Keratinocyte (primary cell): ENCODE measurements at regions not wholly inside any gene's neighbourhood (a gene's known extent, or its start where the extent isn't known, plus 50 kb on each side); places are given as distances from the start of the nearest gene placed in this dataset.
A peak's percentile ranks its signal among the peaks of the same experiment; 100 is the strongest.

Source experiments
- DNase-seq: peaks from one replicate; pipeline ENCODE4 v3.0.0-alpha.2; 2011; ENCODE audit warnings: low read depth, missing footprints, low spot score
- FAIRE-seq: peaks from 2 replicates; lab custom pipeline; 2011; peaks lifted over from hg19 to GRCh38; lab: Jason Lieb, UNC
- H2AFZ ChIP-seq: 2 replicates; pipeline ENCODE4 v1.6.0; 2012; ENCODE audit warnings: low read length, control low read depth, inconsistent platforms; ENCODE audit not compliant: control insufficient read depth
- H3K27ac ChIP-seq: 2 replicates; pipeline ENCODE4 v1.5.1; 2011; ENCODE audit warnings: low read length; ENCODE audit not compliant: control insufficient read depth, insufficient read depth
- H3K27me3 ChIP-seq: 3 replicates; pipeline ENCODE4 v1.6.0; 2011; ENCODE audit warnings: low read length; ENCODE audit not compliant: control insufficient read depth, insufficient read depth; ENCODE audit errors: extremely low read depth
- H3K36me3 ChIP-seq, 2 experiments: 2 replicates in 1 of 2; 3 replicates in 1 of 2; pipeline ENCODE4 v1.5.1; 2011; ENCODE audit warnings: low read length in 2 of 2, mild to moderate bottlenecking in 1 of 2; ENCODE audit not compliant: control insufficient read depth in 2 of 2, insufficient read depth in 2 of 2; ENCODE audit errors: extremely low read depth in 1 of 2
- H3K4me1 ChIP-seq: 3 replicates; pipeline ENCODE4 v1.5.1; 2011; ENCODE audit warnings: low read length; ENCODE audit not compliant: control insufficient read depth, insufficient read depth; ENCODE audit errors: extremely low read depth
- H3K4me2 ChIP-seq: 3 replicates; pipeline ENCODE4 v1.6.0; 2011; ENCODE audit warnings: low read depth, low read length; ENCODE audit not compliant: control insufficient read depth, insufficient read depth; ENCODE audit errors: extremely low read depth
- H3K4me3 ChIP-seq, 3 experiments: fragments of 200-600 bp in 1 of 3; sonication (generic) in 1 of 3; 2 replicates in 2 of 3; 3 replicates in 1 of 3; pipeline ENCODE4 v1.5.1; 2011 to 2016; ENCODE audit warnings: low read length in 3 of 3, mild to moderate bottlenecking in 3 of 3, control low read depth in 2 of 3, inconsistent platforms in 1 of 3, low read depth in 1 of 3, mixed read lengths in 1 of 3, mixed run types in 1 of 3, moderate library complexity in 1 of 3; ENCODE audit not compliant: control insufficient read depth in 2 of 3, insufficient read depth in 2 of 3; ENCODE audit errors: extremely low read depth in 1 of 3
- H3K79me2 ChIP-seq: 2 replicates; pipeline ENCODE4 v1.6.0; 2012; ENCODE audit warnings: low read length; ENCODE audit not compliant: control insufficient read depth, insufficient read depth
- H3K9ac ChIP-seq: 3 replicates; pipeline ENCODE4 v1.6.0; 2011; ENCODE audit warnings: low read length; ENCODE audit not compliant: control insufficient read depth, insufficient read depth; ENCODE audit errors: extremely low read depth
- H3K9me1 ChIP-seq: 3 replicates; pipeline ENCODE4 v1.6.0; 2011; ENCODE audit warnings: low read length; ENCODE audit not compliant: control insufficient read depth, insufficient read depth; ENCODE audit errors: extremely low read depth
- H3K9me3 ChIP-seq: 2 replicates; pipeline ENCODE4 v1.5.1; 2012; ENCODE audit warnings: low read depth, low read length; ENCODE audit not compliant: control insufficient read depth
- H4K20me1 ChIP-seq: 3 replicates; pipeline ENCODE4 v1.6.0; 2011; ENCODE audit warnings: low read length; ENCODE audit not compliant: control insufficient read depth, insufficient read depth; ENCODE audit errors: extremely low read depth
- CTCF ChIP-seq, 3 experiments: IDR thresholded peaks in 1 of 3; conservative IDR thresholded peaks in 1 of 3; optimal IDR thresholded peaks in 1 of 3; 2 replicates in 2 of 3; 3 replicates in 1 of 3; pipeline versions ENCODE3 to v1.5.1; 2011; ENCODE audit warnings: low read length in 3 of 3, mild to moderate bottlenecking in 3 of 3, moderate library complexity in 2 of 3, control low read depth in 1 of 3, inconsistent platforms in 1 of 3; ENCODE audit not compliant: insufficient read depth in 2 of 3; ENCODE audit errors: extremely low read depth in 1 of 3
- EZH2 ChIP-seq: IDR thresholded peaks from one replicate; pipeline ENCODE4 v1.6.1; 2012; ENCODE audit warnings: inconsistent platforms, mild to moderate bottlenecking, low read length, moderate library complexity
- dilution Hi-C: fragments of 300-500 bp; cut with MboI; formaldehyde crosslinking; loops from one replicate; pipeline ENCODE4 v1.7.0; 2020; ENCODE audit warnings: low sequenced_read_pairs; ENCODE audit not compliant: extremely low pct_ligation_motif_present

DNA sequence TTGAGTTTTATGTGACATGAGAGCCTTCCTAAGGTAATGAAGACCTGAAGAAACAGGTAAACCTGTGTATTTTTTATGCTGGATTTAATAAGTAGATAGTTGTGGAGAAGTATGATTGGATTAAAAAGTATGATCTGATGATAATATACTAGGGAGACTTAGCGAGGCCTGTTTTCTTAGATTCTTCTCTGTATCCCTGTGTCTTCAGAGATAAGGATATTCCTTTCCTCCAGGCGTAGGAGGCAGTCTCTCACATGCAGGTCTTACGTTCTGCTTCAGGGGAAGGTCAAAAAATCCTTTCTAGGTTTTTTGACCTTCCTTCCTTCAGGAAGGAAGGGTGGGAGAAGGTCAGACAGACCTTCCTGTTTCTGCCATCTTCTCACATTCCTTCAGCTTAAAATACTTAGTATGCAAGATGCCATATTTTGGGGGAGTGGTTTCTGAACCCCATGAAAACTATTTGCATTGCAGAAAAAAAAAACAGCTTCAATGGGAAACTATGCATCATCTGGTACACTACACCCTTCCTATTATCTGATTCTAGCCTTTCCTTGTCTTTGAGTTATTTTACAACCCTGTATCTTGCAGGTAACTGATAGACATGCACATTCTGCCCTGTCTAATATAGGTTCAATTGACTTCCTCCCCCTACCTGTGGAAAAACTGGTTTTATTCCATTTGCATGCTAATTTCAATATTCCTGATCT lies 57.3 kb upstream of the ZNF608 start:
- H4K20me1 ChIP-seq = no peaks in the 10 kb centered on the region
- H3K4me3 ChIP-seq = no peak overlapping the region
- no peaks in the 10 kb centered on the region for H3K79me2 ChIP-seq
- H3K36me3 ChIP-seq = no peaks in the 10 kb centered on the region
- no peaks in the 10 kb centered on the region for H3K27me3 ChIP-seq
- H3K27ac ChIP-seq = no peak overlapping the region
- TF ChIP-seq CTCF (optimal IDR thresholded peaks at IDR 0.05 in 1 of 3, IDR thresholded peaks at IDR 0.05 in 1 of 3, conservative IDR thresholded peaks at IDR 0.05 in 1 of 3; ENCODE audit: extremely low read depth in 1 of 3, insufficient read depth in 2 of 3, low read length in 3 of 3) (no peak), EZH2 (no peak)
- no peak for DNase-seq
- H2AFZ ChIP-seq = no peak overlapping the region
- no peak for FAIRE-seq
- no peak overlapping the region for H3K4me2 ChIP-seq
- dilution Hi-C loops = no loop called here
- no peaks in the 10 kb centered on the region for H3K9me1 ChIP-seq
- H3K4me1 ChIP-seq = peaks cover 11% of the 10 kb centered on the region
- H3K9ac ChIP-seq = no peak overlapping the region
- no peaks in the 10 kb centered on the region for H3K9me3 ChIP-seq

GRCh38 chr5:124806026-124806372 lies 59.6 kb upstream of the ZNF608 start:
- FAIRE-seq = no peak
- no peaks in the 10 kb centered on the region for H3K36me3 ChIP-seq
- dilution Hi-C loops = no loop called here
- no peak for DNase-seq
- no peaks in the 10 kb centered on the region for H3K79me2 ChIP-seq
- H3K4me2 ChIP-seq = peak overlapping the region; percentile 58
- peaks cover 11% of the 10 kb centered on the region for H3K4me1 ChIP-seq
- no peak for TF ChIP-seq CTCF (optimal IDR thresholded peaks at IDR 0.05 in 1 of 3, IDR thresholded peaks at IDR 0.05 in 1 of 3, conservative IDR thresholded peaks at IDR 0.05 in 1 of 3; ENCODE audit: extremely low read depth in 1 of 3, insufficient read depth in 2 of 3, low read length in 3 of 3)
- no peak for TF ChIP-seq EZH2
- no peak overlapping the region for H2AFZ ChIP-seq
- no peaks in the 10 kb centered on the region for H4K20me1 ChIP-seq
- H3K4me3 ChIP-seq = no peak overlapping the region
- H3K27ac ChIP-seq = no peak overlapping the region
- no peaks in the 10 kb centered on the region for H3K9me3 ChIP-seq
- no peaks in the 10 kb centered on the region for H3K9me1 ChIP-seq
- no peak overlapping the region for H3K9ac ChIP-seq
- H3K27me3 ChIP-seq = no peaks in the 10 kb centered on the region
